Fibroblast of mammary gland (primary cell): ENCODE measurements at regions not wholly inside any gene's neighbourhood (a gene's known extent, or its start where the extent isn't known, plus 50 kb on each side); places are given as distances from the start of the nearest gene placed in this dataset.

Experiments
- DNase-seq: peaks from one replicate; pipeline ENCODE4 v3.0.0-alpha.2; 2010; ENCODE audit warnings: low read depth
- H3K4me3 ChIP-seq: 2 replicates; pipeline ENCODE4 v1.5.1; 2011; ENCODE audit warnings: low read depth, mild to moderate bottlenecking, low read length, moderate library complexity; ENCODE audit not compliant: control insufficient read depth
- TF ChIP-seq, protein P1 (sequence below): conservative IDR thresholded peaks from 2 replicates; pipeline ENCODE4 v1.5.1; 2011; ENCODE audit warnings: low read depth, low read length, inconsistent platforms; ENCODE audit not compliant: control insufficient read depth, insufficient read depth

DNA sequence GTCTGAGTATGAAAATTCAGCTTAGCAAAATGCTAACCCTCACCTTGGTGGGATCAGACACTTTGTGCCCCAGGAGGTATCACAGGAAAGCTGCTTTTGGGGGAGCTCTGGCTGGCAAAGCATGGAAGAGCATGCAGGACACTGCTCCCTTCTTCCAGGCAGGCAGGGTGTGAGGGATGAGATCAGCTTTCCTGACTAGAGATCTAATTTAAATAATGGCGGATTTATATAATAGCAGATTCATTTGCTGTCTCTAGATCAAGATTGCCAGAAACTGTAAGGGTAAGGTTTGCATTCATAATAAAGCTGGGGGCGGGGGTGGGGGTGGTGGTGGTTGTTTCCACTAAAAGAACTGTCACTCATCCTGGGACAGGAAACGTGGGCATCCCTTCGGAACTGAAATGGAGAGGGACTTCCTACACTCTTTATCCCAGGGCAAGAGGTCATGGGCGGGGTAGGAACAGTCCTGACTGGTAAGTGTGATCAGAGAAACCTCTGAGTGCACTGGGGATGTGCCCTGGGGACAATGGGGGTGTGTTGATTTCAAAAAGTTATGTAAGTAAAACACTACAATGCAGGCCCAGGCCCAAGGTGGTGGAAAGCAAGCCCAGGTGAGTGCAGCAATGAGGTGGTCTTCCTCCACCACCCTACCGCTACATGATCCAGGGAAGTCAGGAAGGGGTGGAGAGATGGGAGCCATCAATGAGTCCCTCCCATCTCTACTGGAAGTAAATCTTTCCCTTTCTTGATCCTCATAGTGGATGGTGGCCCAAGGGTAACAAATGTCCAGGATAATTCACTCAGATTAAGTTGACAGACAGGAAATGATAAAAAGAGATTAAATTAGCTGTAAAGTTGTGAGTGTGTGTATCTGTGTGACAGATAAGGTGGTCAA, 171.4 kb upstream of the SERPINE2 start:
- no peak overlapping the region for H3K4me3 ChIP-seq
- DNase-seq: no peak
- TF ChIP-seq, protein P1, sequence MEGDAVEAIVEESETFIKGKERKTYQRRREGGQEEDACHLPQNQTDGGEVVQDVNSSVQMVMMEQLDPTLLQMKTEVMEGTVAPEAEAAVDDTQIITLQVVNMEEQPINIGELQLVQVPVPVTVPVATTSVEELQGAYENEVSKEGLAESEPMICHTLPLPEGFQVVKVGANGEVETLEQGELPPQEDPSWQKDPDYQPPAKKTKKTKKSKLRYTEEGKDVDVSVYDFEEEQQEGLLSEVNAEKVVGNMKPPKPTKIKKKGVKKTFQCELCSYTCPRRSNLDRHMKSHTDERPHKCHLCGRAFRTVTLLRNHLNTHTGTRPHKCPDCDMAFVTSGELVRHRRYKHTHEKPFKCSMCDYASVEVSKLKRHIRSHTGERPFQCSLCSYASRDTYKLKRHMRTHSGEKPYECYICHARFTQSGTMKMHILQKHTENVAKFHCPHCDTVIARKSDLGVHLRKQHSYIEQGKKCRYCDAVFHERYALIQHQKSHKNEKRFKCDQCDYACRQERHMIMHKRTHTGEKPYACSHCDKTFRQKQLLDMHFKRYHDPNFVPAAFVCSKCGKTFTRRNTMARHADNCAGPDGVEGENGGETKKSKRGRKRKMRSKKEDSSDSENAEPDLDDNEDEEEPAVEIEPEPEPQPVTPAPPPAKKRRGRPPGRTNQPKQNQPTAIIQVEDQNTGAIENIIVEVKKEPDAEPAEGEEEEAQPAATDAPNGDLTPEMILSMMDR: no peak

DNA sequence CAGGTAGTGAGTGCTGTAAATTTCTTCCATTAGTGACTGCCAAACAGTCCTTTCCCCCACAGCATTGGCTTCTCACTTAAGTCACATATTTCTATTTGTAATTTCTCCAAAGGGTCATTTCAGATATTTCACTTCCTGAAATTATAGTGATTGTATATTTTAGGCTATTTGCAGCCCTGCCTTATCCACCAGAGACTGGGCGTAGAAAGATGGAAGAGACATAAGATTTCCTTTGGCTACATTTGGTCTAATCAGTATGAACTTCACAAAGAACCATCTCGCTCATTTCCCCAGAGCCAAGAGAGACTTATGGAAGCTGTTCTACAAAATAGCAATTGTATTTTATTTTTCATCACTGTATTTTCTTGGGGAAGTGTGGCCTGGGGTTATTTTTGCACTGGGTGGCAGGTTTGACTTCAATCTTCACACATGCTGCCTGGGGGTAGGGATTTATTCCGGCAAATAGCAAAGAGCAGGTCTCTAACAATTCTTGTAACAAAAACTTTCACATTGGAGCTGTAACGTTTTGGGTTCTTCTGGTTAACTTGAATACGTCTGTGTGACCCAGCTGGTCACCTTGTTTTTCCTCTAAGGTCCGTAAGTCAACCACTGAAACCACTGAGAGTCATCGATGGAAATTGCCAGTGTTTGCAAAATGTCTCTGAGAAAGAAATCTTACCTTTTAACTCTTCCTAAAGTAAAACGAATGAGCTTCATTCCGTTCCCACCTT, 170.6 kb upstream of the SERPINE2 start:
- TF ChIP-seq, protein P1: no peak
- H3K4me3 ChIP-seq: no peak overlapping the region
- DNase-seq: no peak

DNA sequence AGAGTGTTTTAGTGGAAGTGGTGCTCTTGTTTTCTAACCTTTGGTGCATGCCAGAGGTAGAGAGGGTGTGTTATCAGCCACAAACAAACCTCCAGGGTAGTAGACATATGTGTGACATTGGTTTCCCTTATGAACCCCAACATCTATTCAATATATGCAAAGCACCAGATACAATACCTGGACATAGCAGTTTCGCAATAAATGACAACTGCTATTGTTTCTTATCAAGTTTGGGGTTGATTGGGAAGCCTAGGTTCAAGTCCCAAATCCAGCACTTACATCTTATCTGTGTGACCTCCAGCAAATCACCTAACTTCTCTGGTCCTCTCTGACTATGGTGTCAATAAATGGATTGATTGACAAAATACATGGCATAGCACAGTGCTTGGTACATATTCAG, 169.4 kb upstream of the SERPINE2 start:
- DNase-seq: no peak
- TF ChIP-seq, protein P1: no peak
- no peak overlapping the region for H3K4me3 ChIP-seq

DNA sequence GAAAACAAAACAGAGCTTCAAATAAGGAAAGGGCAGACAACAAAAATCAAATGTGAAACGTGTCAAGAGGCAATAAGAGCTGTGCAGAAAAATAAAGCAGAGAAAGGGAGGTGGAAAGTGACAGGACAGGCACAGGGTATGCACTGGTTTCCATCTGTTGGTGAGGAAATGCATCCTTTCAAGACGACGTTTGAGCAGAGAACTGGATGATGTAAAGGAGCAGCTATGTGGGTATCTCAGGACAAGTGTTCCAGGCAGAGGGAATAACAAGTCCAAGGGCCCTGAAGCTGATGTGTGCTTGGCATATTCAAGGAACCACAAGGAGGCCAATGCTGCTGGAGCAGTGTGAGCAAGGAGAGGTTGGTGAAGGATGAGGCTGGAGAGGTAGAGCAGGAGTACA, 168.9 kb upstream of the SERPINE2 start:
- DNase-seq: no peak
- TF ChIP-seq, protein P1: no peak

DNA sequence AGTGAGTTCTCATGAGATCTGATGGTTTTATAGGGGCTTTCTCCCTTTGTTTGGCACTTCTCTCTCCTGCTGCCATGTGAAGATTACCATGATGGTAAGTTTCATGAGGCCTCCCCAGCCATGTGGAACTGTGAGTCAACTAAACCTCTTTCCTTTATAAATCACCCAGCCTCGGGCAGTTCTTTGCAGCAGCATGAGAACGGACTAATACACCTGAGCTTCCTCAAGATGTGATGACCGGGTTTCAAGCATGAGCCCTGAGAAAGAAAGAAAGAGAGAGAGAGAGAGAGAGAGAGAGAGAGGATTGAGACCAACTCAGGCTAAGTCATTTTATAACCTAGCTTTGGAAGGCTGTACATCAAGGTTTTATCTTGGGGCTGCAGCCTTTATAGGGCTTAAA, 167.7 kb upstream of the SERPINE2 start:
- no peak overlapping the region for H3K4me3 ChIP-seq
- DNase-seq: no peak
- TF ChIP-seq, protein P1: no peak

More for the DNA sequence above, 168.9 kb upstream of the SERPINE2 start:
- no peak overlapping the region for H3K4me3 ChIP-seq

DNA sequence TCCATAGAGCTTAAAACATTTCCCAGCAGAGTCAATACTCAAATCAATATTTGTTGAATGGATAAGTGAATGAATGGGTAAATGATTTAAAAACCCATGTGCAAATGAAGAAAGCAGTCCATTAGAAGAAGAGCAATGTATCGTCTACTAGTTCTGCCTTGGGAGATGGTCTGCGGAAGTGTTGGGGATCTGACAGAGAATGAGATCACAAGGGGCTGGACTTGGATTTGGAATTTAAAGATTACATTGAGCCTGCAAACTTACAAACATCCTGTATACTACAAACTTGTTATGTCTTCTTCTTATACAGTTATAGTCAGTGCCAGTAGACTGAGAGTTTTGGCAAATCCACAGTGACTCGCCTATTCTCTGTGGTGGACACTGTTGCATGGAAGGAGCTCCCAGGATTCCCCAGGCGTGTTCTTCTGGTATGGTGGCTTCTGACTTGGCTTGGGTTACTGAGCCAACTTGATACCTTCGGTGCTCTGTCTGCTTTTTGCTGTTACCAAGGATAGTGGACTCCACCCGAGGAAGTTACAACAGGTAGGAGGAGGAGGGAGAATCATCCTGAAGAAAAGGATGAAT, 163.3 kb upstream of the SERPINE2 start:
- TF ChIP-seq, protein P1: no peak
- no peak overlapping the region for H3K4me3 ChIP-seq
- DNase-seq: no peak
